Activated CD4-positive, alpha-beta T cell treated with anti-CD3 and anti-CD28 coated beads for 48 hours (primary cell): ENCODE measurements at regions not wholly inside any gene's neighbourhood (a gene's known extent, or its start where the extent isn't known, plus 50 kb on each side); places are given as distances from the start of the nearest gene placed in this dataset.
A peak's percentile ranks its signal among the peaks of the same experiment; 100 is the strongest.

Experiments used
- DNase-seq: peaks from one replicate; pipeline ENCODE4 v3.0.0-alpha.2; 2020

- DNase-seq: no peak
These were observed 718.0 kb downstream of the UTRN start for GRCh38 chr6:145003145-145003544.

- no peak for DNase-seq
These were observed 721.8 kb downstream of the UTRN start for GRCh38 chr6:145006914-145007313.

- DNase-seq: no peak
These were observed 723.6 kb downstream of the UTRN start for GRCh38 chr6:145008715-145009114.

DNA sequence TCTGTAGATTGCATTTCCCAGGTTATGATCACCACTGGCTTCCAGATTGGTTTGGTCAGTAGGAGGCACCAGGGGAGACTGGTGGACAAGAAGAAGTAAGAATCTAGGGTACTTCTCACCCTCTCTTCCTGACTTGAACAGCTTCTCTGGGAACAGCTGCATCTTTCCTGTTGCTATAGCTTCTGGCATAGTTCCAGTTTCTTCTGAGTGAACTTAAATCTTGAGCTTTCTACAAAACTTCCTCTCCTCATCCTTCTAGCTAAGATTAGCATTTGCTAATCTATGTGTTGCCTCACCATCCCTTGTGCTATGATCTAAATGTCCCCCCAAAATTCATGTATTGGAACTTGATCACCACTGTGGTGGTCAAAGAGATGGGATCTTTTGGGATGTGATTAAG, 724.6 kb downstream of the UTRN start:
- no peak for DNase-seq

GRCh38 chr6:145012039-145012662, 723.2 kb downstream of the EPM2A start:
- DNase-seq: no peak

GRCh38 chr6:145015739-145016558, 719.4 kb downstream of the EPM2A start:
- DNase-seq: peak; percentile 51

- no peak for DNase-seq
These were observed 718.3 kb downstream of the EPM2A start for GRCh38 chr6:145017051-145017450.

- no peak for DNase-seq
These were observed 717.8 kb downstream of the EPM2A start for GRCh38 chr6:145017516-145017915.

- DNase-seq: no peak
These were observed 717.3 kb downstream of the EPM2A start for GRCh38 chr6:145018027-145018426.

GRCh38 chr6:145020114-145020513, 715.2 kb downstream of the EPM2A start:
- no peak for DNase-seq

- no peak for DNase-seq
These were observed 714.8 kb downstream of the EPM2A start for GRCh38 chr6:145020543-145020942.

- DNase-seq: no peak
These were observed 713.0 kb downstream of the EPM2A start for GRCh38 chr6:145022199-145022796.

GRCh38 chr6:145023116-145023726, 712.1 kb downstream of the EPM2A start:
- no peak for DNase-seq

- DNase-seq: no peak
These were observed 709.8 kb downstream of the EPM2A start for GRCh38 chr6:145025488-145025887.

DNA sequence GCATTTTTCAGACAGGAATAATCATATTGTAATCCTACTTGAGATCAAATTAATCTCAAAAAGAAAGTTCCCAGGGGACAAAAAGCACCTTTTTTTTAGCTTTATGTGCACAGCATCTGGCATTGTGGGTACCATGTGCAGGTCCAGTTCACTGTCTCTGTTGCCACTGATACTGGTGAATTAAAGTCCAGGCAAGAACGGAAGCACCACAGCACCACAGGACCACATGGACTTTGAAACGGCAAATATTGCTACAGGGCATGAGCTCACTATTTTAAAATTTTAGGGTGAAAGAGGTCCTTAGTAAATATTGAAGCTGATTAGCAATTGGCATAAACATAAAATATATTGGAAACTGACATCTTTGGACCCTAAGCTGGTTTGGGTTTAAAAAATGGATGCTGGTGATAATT, 709.0 kb downstream of the EPM2A start:
- no peak for DNase-seq

GRCh38 chr6:145028144-145028818, 707.0 kb downstream of the EPM2A start:
- DNase-seq: no peak

- DNase-seq: no peak
These were observed 704.3 kb downstream of the EPM2A start for GRCh38 chr6:145031001-145031400.

DNA sequence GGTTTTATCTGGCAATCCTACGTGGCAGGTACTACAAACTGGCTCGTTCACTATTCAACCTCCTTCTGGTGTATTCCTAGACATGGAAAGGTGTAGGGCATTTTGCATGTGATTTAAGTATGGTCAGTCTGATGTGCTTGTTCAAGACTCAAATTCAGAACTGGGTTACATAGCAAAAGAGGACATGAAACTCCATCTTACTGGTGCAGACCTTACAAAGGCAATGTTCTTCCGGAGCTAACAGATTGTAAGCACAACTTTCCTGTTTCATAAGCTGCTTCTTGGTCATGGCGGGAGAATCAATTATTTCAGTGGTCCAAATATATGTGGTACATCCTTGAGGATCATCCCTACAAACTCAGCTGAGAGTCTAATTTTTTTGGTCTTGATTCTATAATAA, 703.4 kb downstream of the EPM2A start:
- DNase-seq: no peak

DNA sequence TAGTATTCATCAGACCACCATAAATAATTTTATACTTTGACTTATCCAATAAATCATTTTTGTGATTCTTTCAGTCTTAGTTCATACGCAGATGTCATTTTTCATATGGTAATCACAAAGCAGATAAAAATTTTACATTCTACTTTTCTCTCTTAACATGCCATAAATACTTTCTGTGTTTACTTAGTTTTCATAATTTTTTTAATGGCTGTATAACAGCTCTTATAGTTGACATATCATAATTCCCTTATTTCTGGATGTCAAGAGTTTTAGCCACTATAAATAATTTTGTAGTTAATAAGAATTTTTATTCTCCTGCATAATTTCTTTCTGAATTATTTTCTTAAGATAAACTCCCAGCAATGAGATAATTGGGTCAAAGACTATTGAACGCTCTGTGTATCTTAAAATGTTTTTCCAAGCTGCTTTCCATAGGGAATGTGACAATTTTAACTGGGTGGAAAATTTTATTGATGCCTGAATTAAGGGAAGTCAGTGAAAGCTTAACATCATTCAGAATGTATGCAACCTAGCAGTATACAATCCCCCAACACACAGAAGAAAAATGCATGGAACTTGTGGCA, 702.7 kb downstream of the EPM2A start:
- DNase-seq: no peak

- DNase-seq: no peak
These were observed 700.7 kb downstream of the EPM2A start for GRCh38 chr6:145034664-145035063.

- DNase-seq: no peak
These were observed 699.1 kb downstream of the EPM2A start for GRCh38 chr6:145036236-145036635.

DNA sequence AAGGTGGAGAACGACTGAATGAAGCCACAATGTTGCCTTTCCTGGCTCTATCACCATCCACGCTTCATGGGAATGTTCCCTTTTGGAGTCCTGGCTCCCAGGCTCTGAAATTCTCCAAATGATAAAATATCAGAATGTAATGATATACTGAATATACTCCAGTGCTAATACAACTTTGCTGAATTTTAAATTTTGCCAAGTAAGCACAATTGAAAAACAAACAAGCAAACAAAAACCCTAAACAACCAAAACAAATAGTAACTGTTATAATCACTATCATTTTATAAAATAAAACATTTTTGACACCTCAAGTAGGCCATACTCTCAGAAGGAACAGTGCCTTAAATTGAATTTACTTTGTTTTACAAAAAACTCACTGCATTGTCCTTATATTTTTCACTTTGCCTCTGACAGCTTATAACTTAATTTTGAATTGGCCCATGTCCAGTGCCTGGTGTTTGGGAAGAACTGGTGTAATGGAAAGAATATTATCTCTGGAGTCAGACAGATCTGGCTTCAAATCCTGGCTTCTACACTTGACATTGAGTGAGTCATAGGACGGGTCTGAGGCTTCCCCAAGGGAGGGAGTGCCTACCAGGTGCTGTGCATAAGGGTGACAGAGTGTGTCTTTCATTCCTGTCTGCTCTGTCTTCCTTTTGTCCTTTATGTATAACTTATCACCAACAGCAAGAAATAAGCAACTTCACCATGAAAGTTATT, 698.3 kb downstream of the EPM2A start:
- no peak for DNase-seq
